ENCODE measurements at regions not wholly inside any gene's neighbourhood (a gene's known extent, or its start where the extent isn't known, plus 50 kb on each side); places are given as distances from the start of the nearest gene placed in this dataset.

- Histone ChIP-seq H3F3A (ENCODE audit: low read depth) (no peaks in the 10 kb centered on the region), H3K4me1 (peaks cover 12% of the 10 kb centered on the region), H4K20me1 (ENCODE audit: low read depth) (no peaks in the 10 kb centered on the region), H2AFZ (replicated peaks) (no peak overlapping the region), H3K27me3 (no peaks in the 10 kb centered on the region), H3K27ac (no peak overlapping the region), H3K36me3 (no peaks in the 10 kb centered on the region), H3K79me2 (ENCODE audit: low read depth) (no peaks in the 10 kb centered on the region), H3K9me3 (ENCODE audit: low read depth) (no peaks in the 10 kb centered on the region), H3K4me2 (no peak overlapping the region), H3K9ac (no peak overlapping the region), H3K4me3 (no peak overlapping the region)
- TF ChIP-seq EZH2 (IDR thresholded peaks at IDR 0.05) (no peak), EZH2phosphoT487 (IDR thresholded peaks at IDR 0.05) (no peak), CTCF (IDR thresholded peaks at IDR 0.05) (no peak)
- peaks cover 2% of the 10 kb centered on the region for H3K9me3 Mint-ChIP-seq
- no peak for DNase-seq (ENCODE audit: low spot score)
- H3K4me1 Mint-ChIP-seq = peaks cover 15% of the 10 kb centered on the region
- no peak overlapping the region for H3K27ac Mint-ChIP-seq
- peaks cover 1% of the 10 kb centered on the region for H3K36me3 Mint-ChIP-seq
- H3K27me3 Mint-ChIP-seq (ENCODE audit: insufficient read depth, low read depth) = peaks cover 4% of the 10 kb centered on the region
- no peak overlapping the region for H3K4me3 Mint-ChIP-seq
Measured at GRCh38 chr5:173494446-173494845, 122.0 kb downstream of the BOD1 start.

- Histone ChIP-seq H3K9ac (no peak overlapping the region), H3K4me2 (no peak overlapping the region), H3K4me3 (no peak overlapping the region), H3K9me3 (ENCODE audit: low read depth) (no peaks in the 10 kb centered on the region), H3F3A (ENCODE audit: low read depth) (no peaks in the 10 kb centered on the region), H3K79me2 (ENCODE audit: low read depth) (no peaks in the 10 kb centered on the region), H3K36me3 (no peaks in the 10 kb centered on the region), H3K27me3 (no peaks in the 10 kb centered on the region), H2AFZ (replicated peaks) (no peak overlapping the region), H3K27ac (no peak overlapping the region), H3K4me1 (peaks cover 6% of the 10 kb centered on the region), H4K20me1 (ENCODE audit: low read depth) (no peaks in the 10 kb centered on the region)
- Mint-ChIP-seq H3K27me3 (ENCODE audit: insufficient read depth, low read depth) (peaks cover 4% of the 10 kb centered on the region), H3K36me3 (peaks cover 1% of the 10 kb centered on the region), H3K4me1 (peaks cover 13% of the 10 kb centered on the region), H3K27ac (no peak overlapping the region), H3K4me3 (no peak overlapping the region), H3K9me3 (peaks cover 2% of the 10 kb centered on the region)
- TF ChIP-seq CTCF (IDR thresholded peaks at IDR 0.05) (no peak), EZH2 (IDR thresholded peaks at IDR 0.05) (no peak), EZH2phosphoT487 (IDR thresholded peaks at IDR 0.05) (no peak)
- no peak for DNase-seq (ENCODE audit: low spot score)
Measured at GRCh38 chr5:173493846-173494245, 122.6 kb downstream of the BOD1 start.

- Histone ChIP-seq H3K4me3 (no peak overlapping the region), H3K9me3 (ENCODE audit: low read depth) (no peaks in the 10 kb centered on the region), H3K4me1 (no peaks in the 10 kb centered on the region), H3K79me2 (ENCODE audit: low read depth) (no peaks in the 10 kb centered on the region), H3K36me3 (no peaks in the 10 kb centered on the region), H3K27me3 (no peaks in the 10 kb centered on the region), H3K4me2 (no peak overlapping the region), H3K27ac (no peak overlapping the region), H2AFZ (replicated peaks) (no peak overlapping the region), H3F3A (ENCODE audit: low read depth) (no peaks in the 10 kb centered on the region), H3K9ac (no peak overlapping the region), H4K20me1 (ENCODE audit: low read depth) (no peaks in the 10 kb centered on the region)
- DNase-seq (ENCODE audit: low spot score) = no peak
- Mint-ChIP-seq H3K36me3 (peaks cover 1% of the 10 kb centered on the region), H3K4me1 (peaks cover 4% of the 10 kb centered on the region), H3K9me3 (peaks cover 2% of the 10 kb centered on the region), H3K27me3 (ENCODE audit: insufficient read depth, low read depth) (peaks cover 4% of the 10 kb centered on the region), H3K4me3 (no peak overlapping the region), H3K27ac (no peak overlapping the region)
- TF ChIP-seq CTCF (IDR thresholded peaks at IDR 0.05) = no peak
- no peak for TF ChIP-seq EZH2phosphoT487 (IDR thresholded peaks at IDR 0.05)
- no peak for TF ChIP-seq EZH2 (IDR thresholded peaks at IDR 0.05)
Measured at GRCh38 chr5:173493040-173493439, 123.4 kb downstream of the BOD1 start.

Measured in neural progenitor cell (in vitro differentiated cells).